Erythroblast (primary cell): ENCODE measurements at regions not wholly inside any gene's neighbourhood (a gene's known extent, or its start where the extent isn't known, plus 50 kb on each side); places are given as distances from the start of the nearest gene placed in this dataset.

Experiments
- GATA1 ChIP-seq: IDR thresholded peaks from 2 replicates; pipeline ENCODE4 v1.6.1; 2011; ENCODE audit warnings: low read depth, mild to moderate bottlenecking, control low read depth, low read length, moderate library complexity
- POLR2A ChIP-seq: IDR thresholded peaks from 2 replicates; pipeline ENCODE4 v1.6.1; 2011; ENCODE audit warnings: mild to moderate bottlenecking, low read length

- TF ChIP-seq POLR2A (no peak), GATA1 (no peak)
Observed at GRCh38 chrX:116757491-116757890, 294.7 kb upstream of the CT83 start.
